HG03469 (cell line): ENCODE measurements at regions not wholly inside any gene's neighbourhood (a gene's known extent, or its start where the extent isn't known, plus 50 kb on each side); places are given as distances from the start of the nearest gene placed in this dataset.
"Not testable (repeated sequence)": the region's sequence is repeated elsewhere in the genome, so short reads cannot be mapped to it uniquely, and the experiment has no call there.

Experiments
- ATAC-seq: cut with Tn5 transposase; IDR thresholded peaks from one replicate; pipeline ENCODE4 v1.9.1; 2021; ENCODE audit warnings: mild to moderate bottlenecking, moderate library complexity, moderate number of reproducible peaks; ENCODE audit not compliant: unreplicated experiment

- no peak for ATAC-seq
These were observed 789.4 kb downstream of the EPHA4 start for GRCh38 chr2:220782609-220783113.

- no peak for ATAC-seq
These were observed 788.4 kb downstream of the EPHA4 start for GRCh38 chr2:220783671-220784070.

DNA sequence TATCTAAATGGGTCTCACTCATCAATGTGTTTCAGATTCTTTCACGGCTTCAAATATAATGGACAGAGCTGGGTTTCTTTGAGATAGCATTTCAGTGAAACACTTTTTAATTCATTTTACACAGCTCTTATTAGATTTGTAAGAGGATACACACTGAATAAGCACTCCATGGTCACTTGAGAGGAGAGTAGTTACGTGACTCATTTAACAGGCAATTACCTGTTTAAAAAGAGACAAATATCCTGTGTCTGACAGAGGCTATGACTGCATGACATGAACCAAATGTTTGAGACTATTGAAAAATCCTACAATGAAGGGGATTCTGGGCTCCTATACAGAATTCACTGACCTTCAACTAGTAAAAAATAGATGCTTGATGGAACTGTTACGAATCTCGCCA, 786.9 kb downstream of the EPHA4 start:
- no peak for ATAC-seq

- no peak for ATAC-seq
These were observed 785.9 kb downstream of the EPHA4 start for GRCh38 chr2:220786216-220786615.

DNA sequence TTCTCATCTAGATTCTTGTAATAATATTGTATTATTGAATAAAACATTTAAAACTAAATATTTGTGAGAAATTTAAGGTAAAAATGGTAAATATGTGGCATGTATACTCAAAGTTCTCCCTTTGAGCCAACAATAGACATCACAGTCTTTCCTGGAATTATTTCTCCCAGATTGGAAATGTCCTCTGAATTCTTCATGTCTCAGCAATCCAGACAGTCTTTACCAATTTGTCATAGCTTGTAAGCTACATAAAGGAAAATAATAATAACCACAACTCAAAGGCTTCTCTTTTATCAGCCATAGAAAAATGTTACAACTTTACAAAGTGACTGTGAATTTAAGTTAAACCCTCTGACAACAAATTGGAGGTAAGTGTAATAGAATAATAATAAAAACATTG, 784.9 kb downstream of the EPHA4 start:
- ATAC-seq: no peak

DNA sequence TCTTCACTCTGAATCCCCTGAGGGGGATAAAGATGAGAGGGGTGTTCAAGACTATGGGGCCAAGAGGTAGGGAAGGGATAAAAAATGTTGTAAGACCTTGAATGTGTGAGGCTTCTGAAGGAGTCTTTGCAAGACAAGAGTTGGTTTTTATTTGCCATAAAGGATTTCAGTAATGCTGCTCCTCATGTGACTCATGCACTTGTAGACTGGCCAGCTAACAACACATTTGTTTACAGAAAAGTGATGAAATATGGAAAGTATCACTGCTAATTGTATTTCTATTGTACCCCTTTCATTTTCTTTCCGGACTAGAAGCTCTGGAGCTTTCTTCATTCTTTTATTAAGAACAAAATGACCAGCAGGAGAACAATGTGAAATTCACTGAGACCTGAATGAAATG, 782.1 kb downstream of the EPHA4 start:
- ATAC-seq: no peak

DNA sequence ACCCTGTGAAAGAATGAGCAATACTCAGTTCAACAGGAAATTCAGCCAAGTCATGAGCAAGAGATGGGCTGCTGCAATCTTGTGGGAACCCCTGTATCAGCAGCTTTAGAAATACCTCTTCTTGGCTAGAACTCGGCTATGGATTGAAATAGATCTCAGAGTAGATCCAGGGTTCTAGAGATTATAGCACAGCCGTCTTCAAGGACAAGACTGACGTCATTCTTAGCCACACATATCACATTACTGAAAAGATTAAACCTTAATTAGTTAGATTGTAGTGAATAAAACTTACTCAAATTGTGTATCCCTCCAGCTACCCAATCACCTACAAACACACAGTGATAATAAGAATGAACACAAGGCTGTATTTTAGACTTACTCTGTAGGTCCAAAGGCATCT, 776.4 kb downstream of the EPHA4 start:
- ATAC-seq: no peak

- no peak for ATAC-seq
These were observed 761.0 kb downstream of the EPHA4 start for GRCh38 chr2:220811115-220811514.

GRCh38 chr2:220811952-220812570, 760.0 kb downstream of the EPHA4 start:
- ATAC-seq: no peak

- ATAC-seq: no peak
These were observed 757.7 kb downstream of the EPHA4 start for GRCh38 chr2:220814441-220814840.

- ATAC-seq: no peak
These were observed 756.4 kb downstream of the EPHA4 start for GRCh38 chr2:220815698-220816097.

GRCh38 chr2:220821683-220822082, 750.4 kb downstream of the EPHA4 start:
- no peak for ATAC-seq

- not testable (repeated sequence) for ATAC-seq
These were observed 748.5 kb downstream of the EPHA4 start for GRCh38 chr2:220823590-220823989.

DNA sequence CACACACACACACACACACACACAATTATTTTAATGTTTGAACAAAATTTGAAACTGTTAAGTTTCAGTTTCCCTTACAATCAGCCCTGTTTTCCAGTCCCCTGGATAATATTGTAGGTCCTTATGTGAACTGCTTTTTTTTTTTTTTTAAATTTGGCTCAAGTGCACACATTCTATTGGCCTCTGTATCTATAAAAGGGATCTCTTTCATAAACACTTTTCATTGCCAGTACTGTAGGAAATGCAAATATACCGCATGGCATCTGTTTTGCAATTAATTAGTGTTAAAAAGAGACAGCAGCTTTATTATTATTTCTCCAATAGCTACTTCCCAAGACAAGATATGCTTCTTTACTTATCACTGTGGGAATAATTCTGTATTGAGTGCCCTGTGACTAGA, 738.7 kb downstream of the EPHA4 start:
- ATAC-seq: no peak

DNA sequence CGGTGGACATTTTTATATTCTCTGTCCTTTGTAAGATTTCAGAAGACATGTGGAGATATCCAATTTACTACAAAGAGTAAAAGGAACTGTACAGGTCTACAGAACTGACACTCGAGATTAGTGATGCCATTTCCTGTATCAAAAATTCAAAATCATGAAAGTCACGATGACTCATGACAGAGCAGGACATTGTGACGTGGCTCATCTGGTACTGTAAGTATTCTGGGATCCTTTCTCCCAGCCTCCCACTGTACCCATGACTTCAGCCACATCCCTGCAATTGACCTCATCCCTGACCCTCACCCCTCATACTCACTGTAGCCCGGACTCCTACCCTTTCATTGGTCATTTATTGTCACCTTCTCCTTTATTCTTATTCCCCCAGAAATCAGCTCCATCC, 736.5 kb downstream of the EPHA4 start:
- ATAC-seq: no peak

DNA sequence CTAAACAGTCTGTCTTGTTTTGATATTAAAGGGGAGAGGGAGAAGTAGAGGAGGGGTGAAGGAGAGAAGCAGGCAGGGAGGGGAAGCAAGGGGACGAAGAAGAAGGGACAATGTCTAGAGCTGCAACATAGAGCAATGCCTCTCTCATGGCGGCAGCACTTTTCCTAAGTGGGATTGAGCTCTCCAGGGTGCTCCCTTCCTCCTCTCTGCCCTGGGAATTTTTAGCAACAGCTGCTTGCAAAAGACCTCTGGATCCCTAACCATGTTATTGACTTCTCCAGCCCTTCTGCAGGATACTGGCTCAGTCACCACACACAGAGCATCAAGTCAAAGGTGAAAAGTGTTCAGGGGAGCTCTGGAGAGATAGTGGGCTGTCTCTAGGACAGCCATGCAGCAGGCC, 734.9 kb downstream of the EPHA4 start:
- no peak for ATAC-seq

DNA sequence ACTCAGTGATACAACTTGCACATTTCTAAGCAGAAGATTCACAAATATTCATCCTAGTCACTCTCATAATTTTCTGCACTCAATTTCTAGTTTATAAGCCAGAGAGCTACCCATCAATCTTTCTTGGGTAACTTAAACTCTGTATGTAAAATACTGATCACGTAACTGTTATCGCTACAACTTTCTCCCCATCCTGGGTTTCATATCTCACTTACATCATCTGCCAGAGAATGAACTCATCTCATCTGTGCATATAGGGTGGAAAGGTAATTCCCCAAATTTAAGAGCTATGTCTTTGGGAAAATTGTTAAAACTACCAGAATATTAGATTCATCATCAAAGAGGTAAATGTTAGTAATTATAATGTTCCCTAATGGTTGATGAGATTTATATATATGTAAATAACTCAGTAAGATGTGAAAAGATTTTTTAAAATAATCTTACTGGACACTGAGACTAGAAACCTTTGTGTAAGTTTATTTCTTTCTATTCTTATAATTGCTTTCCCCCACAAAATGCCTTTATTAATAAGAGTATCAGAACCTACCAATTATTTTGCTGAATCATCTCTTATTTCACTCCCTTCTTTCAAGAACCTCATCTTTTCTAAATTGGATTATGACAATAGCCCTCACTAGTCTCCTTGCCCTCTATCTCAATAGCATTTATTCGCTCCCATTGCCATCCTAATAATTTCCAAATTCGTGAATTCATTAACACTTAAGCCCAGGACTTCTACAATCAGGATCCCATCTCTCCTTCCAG, 729.0 kb downstream of the EPHA4 start:
- no peak for ATAC-seq

GRCh38 chr2:220845766-220846273, 726.3 kb downstream of the EPHA4 start:
- no peak for ATAC-seq

- no peak for ATAC-seq
These were observed 725.1 kb downstream of the EPHA4 start for GRCh38 chr2:220847006-220847405.

- ATAC-seq: no peak
These were observed 724.5 kb downstream of the EPHA4 start for GRCh38 chr2:220847589-220847988.

GRCh38 chr2:220849433-220849832, 722.7 kb downstream of the EPHA4 start:
- no peak for ATAC-seq

DNA sequence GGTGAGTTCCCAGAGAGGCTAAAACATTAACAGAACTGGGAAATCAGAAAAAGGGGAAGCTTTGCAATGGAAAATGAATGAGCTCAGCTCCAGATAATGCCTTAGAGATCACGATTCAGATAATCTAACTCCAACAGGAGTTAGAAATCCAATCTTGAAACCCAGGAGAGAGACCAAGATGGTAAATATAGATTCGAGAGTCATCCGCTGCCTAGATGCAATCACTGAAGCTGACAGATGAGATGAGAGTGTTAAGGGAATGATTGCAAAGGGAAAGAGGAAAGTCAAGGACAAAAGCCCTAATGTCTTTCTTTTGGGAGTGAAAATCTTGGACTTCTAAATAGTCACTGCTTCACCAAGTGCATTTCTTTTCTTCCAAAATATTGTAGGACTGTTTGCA, 722.0 kb downstream of the EPHA4 start:
- ATAC-seq: no peak
